Esophagus muscularis mucosa (tissue), 4 donors: ENCODE measurements at regions not wholly inside any gene's neighbourhood (a gene's known extent, or its start where the extent isn't known, plus 50 kb on each side); places are given as distances from the start of the nearest gene placed in this dataset.

ENCODE experiments used
- EP300 ChIP-seq: sonication (generic); formaldehyde crosslinking; IDR thresholded peaks from one replicate; pipeline ENCODE4 v1.6.1; 2017; ENCODE audit warnings: antibody characterized with exemption
- POLR2A ChIP-seq: fragments of 450-650 bp; IDR thresholded peaks from one replicate; pipeline ENCODE4 v1.6.1; 2017; ENCODE audit warnings: antibody characterized with exemption, moderate library complexity, mild to moderate bottlenecking, low read depth
- TF ChIP-seq, protein P1 (sequence below), 3 experiments: fragments of 200-600 bp in 2 of 3; fragments of 450-650 bp in 1 of 3; sonication (generic) in 2 of 3; IDR thresholded peaks; one replicate each; pipeline ENCODE4 v1.5.1; 2017 to 2019; ENCODE audit warnings: antibody characterized with exemption in 3 of 3, mild to moderate bottlenecking in 2 of 3, moderate library complexity in 1 of 3

DNA sequence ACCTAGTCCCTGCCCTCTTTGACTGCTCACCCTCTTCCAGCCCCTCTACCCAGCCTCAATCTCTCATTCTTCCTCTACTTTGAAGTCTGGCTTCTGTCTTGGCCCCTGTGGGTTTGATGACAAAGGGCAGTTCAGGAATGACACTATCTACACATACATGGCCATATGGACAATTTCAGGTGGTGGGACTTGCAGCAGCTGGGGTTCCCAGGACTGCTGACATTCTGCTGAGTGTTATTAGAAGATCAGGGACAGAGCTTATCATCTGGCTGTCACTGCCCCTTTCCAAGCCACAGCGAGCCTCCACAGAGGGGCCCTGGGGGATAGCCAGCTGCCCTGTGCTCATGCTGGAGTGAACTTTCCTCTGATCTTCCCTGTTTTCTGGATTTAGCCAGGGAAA lies 97.4 kb upstream of the IPO9 start:
- TF ChIP-seq, protein P1, sequence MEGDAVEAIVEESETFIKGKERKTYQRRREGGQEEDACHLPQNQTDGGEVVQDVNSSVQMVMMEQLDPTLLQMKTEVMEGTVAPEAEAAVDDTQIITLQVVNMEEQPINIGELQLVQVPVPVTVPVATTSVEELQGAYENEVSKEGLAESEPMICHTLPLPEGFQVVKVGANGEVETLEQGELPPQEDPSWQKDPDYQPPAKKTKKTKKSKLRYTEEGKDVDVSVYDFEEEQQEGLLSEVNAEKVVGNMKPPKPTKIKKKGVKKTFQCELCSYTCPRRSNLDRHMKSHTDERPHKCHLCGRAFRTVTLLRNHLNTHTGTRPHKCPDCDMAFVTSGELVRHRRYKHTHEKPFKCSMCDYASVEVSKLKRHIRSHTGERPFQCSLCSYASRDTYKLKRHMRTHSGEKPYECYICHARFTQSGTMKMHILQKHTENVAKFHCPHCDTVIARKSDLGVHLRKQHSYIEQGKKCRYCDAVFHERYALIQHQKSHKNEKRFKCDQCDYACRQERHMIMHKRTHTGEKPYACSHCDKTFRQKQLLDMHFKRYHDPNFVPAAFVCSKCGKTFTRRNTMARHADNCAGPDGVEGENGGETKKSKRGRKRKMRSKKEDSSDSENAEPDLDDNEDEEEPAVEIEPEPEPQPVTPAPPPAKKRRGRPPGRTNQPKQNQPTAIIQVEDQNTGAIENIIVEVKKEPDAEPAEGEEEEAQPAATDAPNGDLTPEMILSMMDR (IDR thresholded peaks at IDR 0.05): no peak
- TF ChIP-seq POLR2A: no peak
- no peak for TF ChIP-seq EP300
